ENCODE measurements at regions not wholly inside any gene's neighbourhood (a gene's known extent, or its start where the extent isn't known, plus 50 kb on each side); places are given as distances from the start of the nearest gene placed in this dataset.

- TF ChIP-seq POLR2A (IDR thresholded peaks at IDR 0.05; ENCODE audit: low read length) (no peak), GATA1 (IDR thresholded peaks at IDR 0.05; ENCODE audit: low read depth, low read length) (no peak)
Measured at GRCh38 chr5:110354311-110354710, 372.2 kb downstream of the TMEM232 start.
